NCI-H2227 (cell line): ENCODE measurements at regions not wholly inside any gene's neighbourhood (a gene's known extent, or its start where the extent isn't known, plus 50 kb on each side); places are given as distances from the start of the nearest gene placed in this dataset.
"Not testable (repeated sequence)": the region's sequence is repeated elsewhere in the genome, so short reads cannot be mapped to it uniquely, and the experiment has no call there.

Experiments used
- DNase-seq: peaks from one replicate; lab custom pipeline; 2025; ENCODE audit not compliant: unreplicated experiment; lab: John Stamatoyannopoulos, UW

- no peak for DNase-seq
Observed at GRCh38 chr17:70687421-70687820, 518.1 kb downstream of the KCNJ2 start.

GRCh38 chr17:70691150-70691549 lies 521.8 kb downstream of the KCNJ2 start:
- no peak for DNase-seq

GRCh38 chr17:70699408-70699807 lies 530.1 kb downstream of the KCNJ2 start:
- DNase-seq = no peak

GRCh38 chr17:70702683-70703255 lies 533.4 kb downstream of the KCNJ2 start:
- no peak for DNase-seq

GRCh38 chr17:70709596-70709995 lies 540.3 kb downstream of the KCNJ2 start:
- no peak for DNase-seq

GRCh38 chr17:70713694-70714093 lies 544.4 kb downstream of the KCNJ2 start:
- DNase-seq = no peak

- no peak for DNase-seq
Observed at GRCh38 chr17:70716551-70716950, 547.2 kb downstream of the KCNJ2 start.

GRCh38 chr17:70717042-70717441 lies 547.7 kb downstream of the KCNJ2 start:
- DNase-seq = no peak

- DNase-seq = no peak
Observed at GRCh38 chr17:70736375-70736957, 567.1 kb downstream of the KCNJ2 start.

- DNase-seq = no peak
Observed at GRCh38 chr17:70739065-70739464, 569.7 kb downstream of the KCNJ2 start.

GRCh38 chr17:70746574-70746973 lies 577.2 kb downstream of the KCNJ2 start:
- DNase-seq = not testable (repeated sequence)

GRCh38 chr17:70750983-70751382 lies 581.7 kb downstream of the KCNJ2 start:
- DNase-seq = peak; percentile 39

- not testable (repeated sequence) for DNase-seq
Observed at GRCh38 chr17:70752461-70752860, 583.1 kb downstream of the KCNJ2 start.

- no peak for DNase-seq
Observed at GRCh38 chr17:70752966-70753467, 583.7 kb downstream of the KCNJ2 start.

- no peak for DNase-seq
Observed at GRCh38 chr17:70763018-70763417, 593.7 kb downstream of the KCNJ2 start.

- DNase-seq = peak; percentile 43
Observed at GRCh38 chr17:70767102-70767701, 597.9 kb downstream of the KCNJ2 start.

GRCh38 chr17:70769956-70770355 lies 600.6 kb downstream of the KCNJ2 start:
- no peak for DNase-seq

- DNase-seq = no peak
Observed at GRCh38 chr17:70771804-70772386, 602.6 kb downstream of the KCNJ2 start.

GRCh38 chr17:70772761-70773160 lies 603.4 kb downstream of the KCNJ2 start:
- no peak for DNase-seq

- no peak for DNase-seq
Observed at GRCh38 chr17:70773258-70773657, 603.9 kb downstream of the KCNJ2 start.

GRCh38 chr17:70774339-70775117 lies 605.2 kb downstream of the KCNJ2 start:
- no peak for DNase-seq
